Stomach (tissue), 4 donors: ENCODE measurements at regions not wholly inside any gene's neighbourhood (a gene's known extent, or its start where the extent isn't known, plus 50 kb on each side); places are given as distances from the start of the nearest gene placed in this dataset.

Experiments used
- CTCF ChIP-seq, 7 experiments: fragments of 450-650 bp in 4 of 7; fragments of 200-600 bp in 3 of 7; sonication (generic) in 3 of 7; IDR thresholded peaks; one replicate each; pipeline ENCODE4 v1.5.1; 2016 to 2019; ENCODE audit warnings: antibody characterized with exemption in 7 of 7, control low read depth in 2 of 7, mild to moderate bottlenecking in 1 of 7
- POLR2A ChIP-seq, 4 donors: fragments of 450-650 bp; IDR thresholded peaks; one replicate each; pipeline ENCODE4 v1.6.1; 2016; ENCODE audit warnings: antibody characterized with exemption in 4 of 4, control low read depth in 2 of 4, mild to moderate bottlenecking in 1 of 4, moderate library complexity in 1 of 4

- no peak for TF ChIP-seq POLR2A (IDR thresholded peaks at IDR 0.05)
- no peak for TF ChIP-seq CTCF (IDR thresholded peaks at IDR 0.05)
Measured at GRCh38 chr12:124663771-124664366, 96.5 kb upstream of the NCOR2 start.
